Endothelial cell of umbilical vein (primary cell): ENCODE measurements at regions not wholly inside any gene's neighbourhood (a gene's known extent, or its start where the extent isn't known, plus 50 kb on each side); places are given as distances from the start of the nearest gene placed in this dataset.

Source experiments
- BruUV-seq: library from RNA; stranded (reverse); fragments of 400-500 nt; replicated peaks from 2 replicates; lab custom pipeline; 2021; lab: Mats Ljungman, UMichigan
- CTCF ChIA-PET: fragments of 300-600, 350-600 bp; sonication (Branson Sonifier 250); formaldehyde crosslinking; loops from one replicate; lab custom pipeline; 2021; ENCODE audit warnings: antibody characterized with exemption, inconsistent platforms; lab: Charles Lee
- POLR2A ChIA-PET: fragments of 300-600, 350-600 bp; sonication (Branson Sonifier 250); formaldehyde crosslinking; loops from one replicate; lab custom pipeline; 2021; ENCODE audit warnings: antibody characterized with exemption, inconsistent platforms; lab: Charles Lee
- DNase-seq: peaks from one replicate; pipeline ENCODE4 v3.0.0-alpha.2; 2011; ENCODE audit warnings: low read depth, low spot score
- FAIRE-seq: peaks from 2 replicates; lab custom pipeline; 2011; peaks lifted over from hg19 to GRCh38; lab: Jason Lieb, UNC
- H2AFZ ChIP-seq: 2 replicates; pipeline ENCODE4 v1.6.0; 2012; ENCODE audit warnings: low read depth, low read length, control low read depth, inconsistent platforms
- H3K27ac ChIP-seq: 2 replicates; pipeline ENCODE4 v1.5.1; 2011; ENCODE audit warnings: low read depth, mild to moderate bottlenecking, control low read depth, low read length, moderate library complexity; ENCODE audit not compliant: insufficient read depth
- H3K27me3 ChIP-seq, 2 experiments: 2 replicates each; pipeline versions ENCODE4 v1.6.0 to v1.6.1; 2011; ENCODE audit warnings: low read length in 2 of 2, mixed read lengths in 1 of 2; ENCODE audit not compliant: control insufficient read depth in 2 of 2, insufficient read depth in 2 of 2
- H3K36me3 ChIP-seq, 2 experiments: 2 replicates in 1 of 2; 3 replicates in 1 of 2; pipeline ENCODE4 v1.5.1; 2011; ENCODE audit warnings: low read length in 2 of 2, mild to moderate bottlenecking in 1 of 2, moderate library complexity in 1 of 2; ENCODE audit not compliant: control insufficient read depth in 2 of 2, insufficient read depth in 2 of 2; ENCODE audit errors: extremely low read depth in 1 of 2
- H3K4me1 ChIP-seq: 3 replicates; pipeline ENCODE4 v1.5.1; 2011; ENCODE audit warnings: mild to moderate bottlenecking, low read length; ENCODE audit not compliant: control insufficient read depth, insufficient read depth; ENCODE audit errors: extremely low read depth
- H3K4me2 ChIP-seq: 2 replicates; pipeline ENCODE4 v1.6.1; 2011; ENCODE audit warnings: low read length, control low read depth, mixed read lengths; ENCODE audit not compliant: insufficient read depth
- H3K4me3 ChIP-seq, 3 experiments: fragments of 200-600 bp in 1 of 3; sonication (generic), shearing (Covaris generic) in 1 of 3; replicated peaks in 1 of 3; 2 replicates each; pipeline ENCODE4 v1.5.1; 2011 to 2016; ENCODE audit warnings: control low read depth in 3 of 3, low read length in 3 of 3, mild to moderate bottlenecking in 2 of 3, inconsistent platforms in 1 of 3, low read depth in 1 of 3, moderate library complexity in 1 of 3; ENCODE audit not compliant: insufficient read depth in 1 of 3
- H3K79me2 ChIP-seq: 2 replicates; pipeline ENCODE4 v1.6.0; 2012; ENCODE audit warnings: low read length, inconsistent platforms; ENCODE audit not compliant: control insufficient read depth, insufficient read depth
- H3K9ac ChIP-seq: replicated peaks from 2 replicates; pipeline ENCODE3; 2011; ENCODE audit warnings: low read length, control low read depth; ENCODE audit not compliant: insufficient read depth; ENCODE audit errors: extremely low read depth
- H3K9me1 ChIP-seq: replicated peaks from 3 replicates; pipeline ENCODE4 v1.6.0; 2011; ENCODE audit warnings: mild to moderate bottlenecking, low read length; ENCODE audit not compliant: control insufficient read depth, insufficient read depth; ENCODE audit errors: extremely low read depth
- H3K9me3 ChIP-seq: replicated peaks from 2 replicates; pipeline ENCODE4 v1.5.1; 2012; ENCODE audit warnings: low read length, inconsistent platforms; ENCODE audit not compliant: control insufficient read depth, insufficient read depth
- H4K20me1 ChIP-seq: replicated peaks from 2 replicates; pipeline ENCODE3; 2011; ENCODE audit warnings: mild to moderate bottlenecking, low read length; ENCODE audit not compliant: control insufficient read depth, insufficient read depth; ENCODE audit errors: extremely low read depth
- CTCF ChIP-seq, 2 donors: IDR thresholded peaks; 1 replicate in 1 of 2; 2 replicates in 1 of 2; pipeline ENCODE4 v1.5.1; 2011; ENCODE audit warnings: low read length in 2 of 2, mild to moderate bottlenecking in 2 of 2, moderate library complexity in 2 of 2, control low read depth in 1 of 2, inconsistent platforms in 1 of 2, low read depth in 1 of 2; ENCODE audit not compliant: insufficient read depth in 1 of 2; ENCODE audit errors: extremely low read depth in 1 of 2
- EZH2 ChIP-seq: IDR thresholded peaks from 2 replicates; pipeline ENCODE4 v1.6.1; 2012; ENCODE audit warnings: borderline replicate concordance, low read depth, mild to moderate bottlenecking, moderate library complexity, low read length, inconsistent platforms; ENCODE audit not compliant: severe bottlenecking
- FOS ChIP-seq: IDR thresholded peaks from 2 replicates; pipeline ENCODE4 v1.6.1; 2011; ENCODE audit warnings: mild to moderate bottlenecking, low read length, moderate library complexity, borderline replicate concordance; ENCODE audit not compliant: insufficient read depth
- GATA2 ChIP-seq: IDR thresholded peaks from 2 replicates; pipeline ENCODE4 v1.7.0; 2011; ENCODE audit warnings: low read depth, mild to moderate bottlenecking, moderate library complexity, mixed read lengths, low read length; ENCODE audit not compliant: insufficient read length, insufficient read depth
- JUN ChIP-seq: IDR thresholded peaks from 2 replicates; pipeline ENCODE4 v1.6.1; 2011; ENCODE audit warnings: borderline replicate concordance, low read depth; ENCODE audit not compliant: insufficient read length, insufficient read depth
- MAX ChIP-seq: IDR thresholded peaks from 2 replicates; pipeline ENCODE4 v1.6.1; 2011; ENCODE audit not compliant: insufficient read depth, insufficient read length
- MYC ChIP-seq: IDR thresholded peaks from one replicate; pipeline ENCODE4 v1.6.1; 2011; ENCODE audit warnings: mild to moderate bottlenecking, low read depth, low read length
- POLR2A ChIP-seq: IDR thresholded peaks from 2 replicates; pipeline ENCODE4 v1.6.1; 2012; ENCODE audit warnings: low read depth, mild to moderate bottlenecking, control low read depth, low read length
- POLR2AphosphoS5 ChIP-seq: IDR thresholded peaks from 2 replicates; pipeline ENCODE4 v1.6.1; 2012; ENCODE audit warnings: low read depth, mild to moderate bottlenecking, control low read depth, low read length, moderate library complexity; ENCODE audit not compliant: insufficient read depth
- dilution Hi-C: fragments of 300-500 bp; cut with MboI; formaldehyde crosslinking; loops from one replicate; pipeline ENCODE4 v1.15.0; 2019; ENCODE audit warnings: low sequenced_read_pairs; ENCODE audit not compliant: extremely low pct_ligation_motif_present
- intact Hi-C: fragments of 100-400 bp; cut with micrococcal nuclease; formaldehyde crosslinking; loops from one replicate; pipeline ENCODE4 v1.10.0; 2022

- ChIA-PET CTCF (interaction anchor here (1.1 kb wide), 1 partner anchor 411 kb away, joined by 5 read pairs; no protein-coding TSS in a partner anchor), POLR2A (no interaction called here)
- no peaks in the 10 kb centered on the region for H3K36me3 ChIP-seq
- no peak for DNase-seq
- no peak overlapping the region for H2AFZ ChIP-seq
- no peaks in the 10 kb centered on the region for H3K4me1 ChIP-seq
- intact Hi-C loops (loop anchor here (5.0 kb wide), 1 partner anchor 409 kb away; no protein-coding TSS in a partner anchor), dilution Hi-C loops (no loop called here)
- no peak overlapping the region for H3K9ac ChIP-seq
- no TSS peak for BruUV-seq
- FAIRE-seq: no peak
- no peak overlapping the region for H3K4me2 ChIP-seq
- H3K9me3 ChIP-seq: no peaks in the 10 kb centered on the region
- H3K4me3 ChIP-seq: no peak overlapping the region
- no peak overlapping the region for H3K27ac ChIP-seq
- no peaks in the 10 kb centered on the region for H3K9me1 ChIP-seq
- H3K79me2 ChIP-seq: no peaks in the 10 kb centered on the region
- H4K20me1 ChIP-seq: no peaks in the 10 kb centered on the region
- TF ChIP-seq EZH2: no peak
- no peak for TF ChIP-seq MAX
- TF ChIP-seq FOS: no peak
- TF ChIP-seq MYC: no peak
- no peak for TF ChIP-seq CTCF (IDR thresholded peaks at IDR 0.05; ENCODE audit: extremely low read depth in 1 of 2, insufficient read depth in 1 of 2, low read depth in 1 of 2, low read length in 2 of 2)
- no peak for TF ChIP-seq GATA2
- no peak for TF ChIP-seq POLR2A
- no peak for TF ChIP-seq POLR2AphosphoS5
- no peak for TF ChIP-seq JUN
- H3K27me3 ChIP-seq: no peaks in the 10 kb centered on the region
Observed at GRCh38 chr13:58908019-58908679, 1255.6 kb downstream of the DIAPH3 start.
